ENCODE measurements at regions not wholly inside any gene's neighbourhood (a gene's known extent, or its start where the extent isn't known, plus 50 kb on each side); places are given as distances from the start of the nearest gene placed in this dataset.

DNA sequence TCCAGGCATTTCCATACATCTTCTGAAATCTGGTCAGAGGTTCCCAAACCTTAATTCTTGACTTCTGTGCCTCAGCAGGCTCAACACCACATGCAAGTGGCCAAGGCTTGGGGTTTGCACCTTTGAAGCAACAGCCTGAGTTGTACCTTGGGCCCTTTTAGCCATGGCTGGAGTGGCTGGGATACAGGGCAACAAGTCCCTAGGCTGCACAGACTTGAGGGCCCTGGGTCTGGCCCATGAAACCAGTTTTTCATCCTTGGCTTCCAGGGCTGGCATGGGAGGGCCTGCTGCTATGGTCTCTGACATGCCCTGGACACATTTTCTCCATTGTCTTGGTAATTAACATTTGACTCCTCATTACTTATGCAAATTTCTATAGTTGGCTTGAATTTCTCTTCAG lies 988.8 kb upstream of the CNTNAP5 start:
- H4K20me1 ChIP-seq (ENCODE audit: control insufficient read depth, insufficient read depth, low read depth, low read length), result no peaks in the 10 kb centered on the region
- H3F3A ChIP-seq (ENCODE audit: control insufficient read depth, insufficient read depth), result no peaks in the 10 kb centered on the region
- H3K36me3 ChIP-seq (ENCODE audit: control insufficient read depth, low read length), result no peaks in the 10 kb centered on the region
- no peaks in the 10 kb centered on the region for H3K9me3 ChIP-seq (ENCODE audit: control insufficient read depth, insufficient read depth, low read length)
- no peaks in the 10 kb centered on the region for H3K9me2 ChIP-seq (replicated peaks; ENCODE audit: control insufficient read depth, low read length)
- no peak overlapping the region for H3K4me3 ChIP-seq (ENCODE audit: low read length)
- no peaks in the 10 kb centered on the region for H3K4me1 ChIP-seq (ENCODE audit: control insufficient read depth, low read length)
- H3K27ac ChIP-seq (ENCODE audit: low read depth, low read length), result no peak overlapping the region
- H3K27me3 ChIP-seq (ENCODE audit: control insufficient read depth, low read length), result no peaks in the 10 kb centered on the region
- H3K79me2 ChIP-seq (ENCODE audit: control insufficient read depth, low read length), result no peaks in the 10 kb centered on the region
- no peak for TF ChIP-seq EZH2phosphoT487 (IDR thresholded peaks at IDR 0.05; ENCODE audit: borderline replicate concordance, low read length)
- no peak for TF ChIP-seq CTCF (IDR thresholded peaks at IDR 0.05; ENCODE audit: low read depth, low read length, poor library complexity, severe bottlenecking)
- H3K4me2 ChIP-seq (ENCODE audit: low read length), result no peak overlapping the region

DNA sequence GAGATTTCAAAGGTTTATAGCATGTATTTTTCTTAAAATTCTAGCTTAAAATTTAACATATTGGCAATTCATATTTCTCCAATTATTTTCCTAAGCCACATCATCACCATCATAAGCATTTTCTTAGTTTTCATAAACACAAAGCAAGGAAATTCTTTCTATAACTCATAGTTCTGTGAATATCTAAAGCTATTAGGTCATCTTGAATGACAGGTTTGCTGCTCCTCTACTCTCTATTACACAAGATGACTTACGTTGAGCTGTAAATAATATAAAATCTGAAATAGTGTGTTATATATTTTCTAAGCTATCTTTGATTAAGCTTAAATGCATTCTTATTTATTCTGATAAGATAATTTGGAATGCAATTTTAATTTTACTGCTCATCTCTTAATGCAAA lies 984.6 kb upstream of the CNTNAP5 start:
- no peak for TF ChIP-seq CTCF (IDR thresholded peaks at IDR 0.05; ENCODE audit: low read depth, low read length, poor library complexity, severe bottlenecking)
- TF ChIP-seq EZH2phosphoT487 (IDR thresholded peaks at IDR 0.05; ENCODE audit: borderline replicate concordance, low read length), result no peak
- no peaks in the 10 kb centered on the region for H3K9me3 ChIP-seq (ENCODE audit: control insufficient read depth, insufficient read depth, low read length)

GRCh38 chr2:123043458-123043857 lies 981.6 kb upstream of the CNTNAP5 start:
- Histone ChIP-seq H3K79me2 (ENCODE audit: control insufficient read depth, low read length) (no peaks in the 10 kb centered on the region), H3K4me1 (ENCODE audit: control insufficient read depth, low read length) (no peaks in the 10 kb centered on the region), H3K27me3 (ENCODE audit: control insufficient read depth, low read length) (no peaks in the 10 kb centered on the region), H3K9me2 (replicated peaks; ENCODE audit: control insufficient read depth, low read length) (no peaks in the 10 kb centered on the region), H3F3A (ENCODE audit: control insufficient read depth, insufficient read depth) (no peaks in the 10 kb centered on the region), H3K9me3 (ENCODE audit: control insufficient read depth, insufficient read depth, low read length) (no peaks in the 10 kb centered on the region), H4K20me1 (ENCODE audit: control insufficient read depth, insufficient read depth, low read depth, low read length) (no peaks in the 10 kb centered on the region), H3K36me3 (ENCODE audit: control insufficient read depth, low read length) (no peaks in the 10 kb centered on the region), H3K4me2 (ENCODE audit: low read length) (no peak overlapping the region), H3K27ac (ENCODE audit: low read depth, low read length) (no peak overlapping the region), H3K4me3 (ENCODE audit: low read length) (no peak overlapping the region)
- TF ChIP-seq CTCF (IDR thresholded peaks at IDR 0.05; ENCODE audit: low read depth, low read length, poor library complexity, severe bottlenecking) (no peak), EZH2phosphoT487 (IDR thresholded peaks at IDR 0.05; ENCODE audit: borderline replicate concordance, low read length) (no peak)

More for the DNA sequence above, 984.6 kb upstream of the CNTNAP5 start:
- H3F3A ChIP-seq (ENCODE audit: control insufficient read depth, insufficient read depth), result no peaks in the 10 kb centered on the region
- H4K20me1 ChIP-seq (ENCODE audit: control insufficient read depth, insufficient read depth, low read depth, low read length), result no peaks in the 10 kb centered on the region
- H3K36me3 ChIP-seq (ENCODE audit: control insufficient read depth, low read length), result no peaks in the 10 kb centered on the region
- no peaks in the 10 kb centered on the region for H3K4me1 ChIP-seq (ENCODE audit: control insufficient read depth, low read length)
- no peaks in the 10 kb centered on the region for H3K9me2 ChIP-seq (replicated peaks; ENCODE audit: control insufficient read depth, low read length)
- no peaks in the 10 kb centered on the region for H3K79me2 ChIP-seq (ENCODE audit: control insufficient read depth, low read length)
- H3K4me3 ChIP-seq (ENCODE audit: low read length), result no peak overlapping the region
- H3K27ac ChIP-seq (ENCODE audit: low read depth, low read length), result no peak overlapping the region
- no peak overlapping the region for H3K4me2 ChIP-seq (ENCODE audit: low read length)
- no peaks in the 10 kb centered on the region for H3K27me3 ChIP-seq (ENCODE audit: control insufficient read depth, low read length)

- H3K27ac ChIP-seq (ENCODE audit: low read depth, low read length), result no peak overlapping the region
- H3K36me3 ChIP-seq (ENCODE audit: control insufficient read depth, low read length), result no peaks in the 10 kb centered on the region
- H3K4me3 ChIP-seq (ENCODE audit: low read length), result no peak overlapping the region
- no peaks in the 10 kb centered on the region for H3K79me2 ChIP-seq (ENCODE audit: control insufficient read depth, low read length)
- no peak for TF ChIP-seq CTCF (IDR thresholded peaks at IDR 0.05; ENCODE audit: low read depth, low read length, poor library complexity, severe bottlenecking)
- no peak for TF ChIP-seq EZH2phosphoT487 (IDR thresholded peaks at IDR 0.05; ENCODE audit: borderline replicate concordance, low read length)
- no peaks in the 10 kb centered on the region for H4K20me1 ChIP-seq (ENCODE audit: control insufficient read depth, insufficient read depth, low read depth, low read length)
- H3K9me2 ChIP-seq (replicated peaks; ENCODE audit: control insufficient read depth, low read length), result no peaks in the 10 kb centered on the region
- no peaks in the 10 kb centered on the region for H3K4me1 ChIP-seq (ENCODE audit: control insufficient read depth, low read length)
- H3K4me2 ChIP-seq (ENCODE audit: low read length), result no peak overlapping the region
- H3K9me3 ChIP-seq (ENCODE audit: control insufficient read depth, insufficient read depth, low read length), result no peaks in the 10 kb centered on the region
- H3F3A ChIP-seq (ENCODE audit: control insufficient read depth, insufficient read depth), result no peaks in the 10 kb centered on the region
- no peaks in the 10 kb centered on the region for H3K27me3 ChIP-seq (ENCODE audit: control insufficient read depth, low read length)
Observed at GRCh38 chr2:123045713-123046112, 979.4 kb upstream of the CNTNAP5 start.
